HG02973 (cell line): ENCODE measurements at regions not wholly inside any gene's neighbourhood (a gene's known extent, or its start where the extent isn't known, plus 50 kb on each side); places are given as distances from the start of the nearest gene placed in this dataset.
"Not testable (repeated sequence)": the region's sequence is repeated elsewhere in the genome, so short reads cannot be mapped to it uniquely, and the experiment has no call there.

Experiments used
- ATAC-seq: cut with Tn5 transposase; IDR thresholded peaks from one replicate; pipeline ENCODE4 v1.9.1; 2021; ENCODE audit warnings: moderate library complexity; ENCODE audit not compliant: unreplicated experiment

GRCh38 chr3:22730701-22731100 lies 472.4 kb upstream of the UBE2E2 start:
- no peak for ATAC-seq

- no peak for ATAC-seq
Measured at GRCh38 chr3:22731901-22732300, 471.2 kb upstream of the UBE2E2 start.

GRCh38 chr3:22732641-22733040 lies 470.5 kb upstream of the UBE2E2 start:
- no peak for ATAC-seq

- ATAC-seq, result no peak
Measured at GRCh38 chr3:22734207-22734606, 468.9 kb upstream of the UBE2E2 start.

- no peak for ATAC-seq
Measured at GRCh38 chr3:22734756-22735155, 468.4 kb upstream of the UBE2E2 start.

- ATAC-seq, result no peak
Measured at GRCh38 chr3:22735373-22735772, 467.8 kb upstream of the UBE2E2 start.

GRCh38 chr3:22743386-22743785 lies 459.7 kb upstream of the UBE2E2 start:
- not testable (repeated sequence) for ATAC-seq

GRCh38 chr3:22745321-22745720 lies 457.8 kb upstream of the UBE2E2 start:
- ATAC-seq, result no peak

GRCh38 chr3:22746221-22746620 lies 456.9 kb upstream of the UBE2E2 start:
- no peak for ATAC-seq

- ATAC-seq, result no peak
Measured at GRCh38 chr3:22748453-22749045, 454.6 kb upstream of the UBE2E2 start.

GRCh38 chr3:22759636-22760310 lies 443.4 kb upstream of the UBE2E2 start:
- no peak for ATAC-seq

GRCh38 chr3:22765679-22766078 lies 437.4 kb upstream of the UBE2E2 start:
- no peak for ATAC-seq

GRCh38 chr3:22777834-22778233 lies 425.3 kb upstream of the UBE2E2 start:
- no peak for ATAC-seq

- no peak for ATAC-seq
Measured at GRCh38 chr3:22779737-22780136, 423.4 kb upstream of the UBE2E2 start.

- no peak for ATAC-seq
Measured at GRCh38 chr3:22792533-22792932, 410.6 kb upstream of the UBE2E2 start.

GRCh38 chr3:22795917-22796316 lies 407.2 kb upstream of the UBE2E2 start:
- ATAC-seq, result no peak

GRCh38 chr3:22798461-22798860 lies 404.7 kb upstream of the UBE2E2 start:
- ATAC-seq, result no peak

- ATAC-seq, result no peak
Measured at GRCh38 chr3:22819209-22819608, 383.9 kb upstream of the UBE2E2 start.

GRCh38 chr3:22835041-22835440 lies 368.1 kb upstream of the UBE2E2 start:
- ATAC-seq, result no peak

- ATAC-seq, result no peak
Measured at GRCh38 chr3:22836131-22836530, 367.0 kb upstream of the UBE2E2 start.

GRCh38 chr3:22843854-22844253 lies 359.3 kb upstream of the UBE2E2 start:
- no peak for ATAC-seq

- no peak for ATAC-seq
Measured at GRCh38 chr3:22846566-22846965, 356.6 kb upstream of the UBE2E2 start.

GRCh38 chr3:22849583-22849982 lies 353.5 kb upstream of the UBE2E2 start:
- not testable (repeated sequence) for ATAC-seq
